IMR-90 (cell line): ENCODE measurements at regions not wholly inside any gene's neighbourhood (a gene's known extent, or its start where the extent isn't known, plus 50 kb on each side); places are given as distances from the start of the nearest gene placed in this dataset.

ENCODE experiments used
- ATAC-seq: fragments of 200-7000 bp; cut with Tn5 transposase; 2 replicates; pipeline ENCODE4 v1.9.1; 2020; ENCODE audit warnings: low read depth, mild to moderate bottlenecking, moderate library complexity
- BruUV-seq: library from RNA; stranded (reverse); fragments of 400-500 nt; replicated peaks from 2 replicates; lab custom pipeline; 2021; lab: Mats Ljungman, UMichigan
- CTCF ChIA-PET: fragments of 300-600 bp; formaldehyde crosslinking; extraction: SDS; loops from one replicate; lab custom pipeline; 2021; ENCODE audit warnings: antibody characterized with exemption; lab: Yijun Ruan, JAX
- POLR2A ChIA-PET: fragments of 300-600 bp; sonication (Branson Sonifier 250); formaldehyde crosslinking; loops from one replicate; lab custom pipeline; 2022; ENCODE audit warnings: antibody characterized with exemption; ENCODE audit not compliant: unreplicated experiment; lab: Charles Lee
- DNase-seq: peaks from one replicate; pipeline ENCODE4 v3.0.0; 2013
- H2AFZ ChIP-seq: replicated peaks from 2 replicates; pipeline ENCODE3; 2013; ENCODE audit warnings: low read length, mild to moderate bottlenecking; ENCODE audit not compliant: poor library complexity
- H2AK5ac ChIP-seq: 2 replicates; pipeline ENCODE4 v1.6.1; 2013; ENCODE audit warnings: low read depth, low read length, inconsistent platforms
- H2AK9ac ChIP-seq: replicated peaks from 2 replicates; pipeline ENCODE3; 2013; ENCODE audit warnings: mild to moderate bottlenecking, low read depth, low read length, moderate library complexity; ENCODE audit not compliant: poor library complexity
- H2BK120ac ChIP-seq: 2 replicates; pipeline ENCODE4 v1.6.1; 2013; ENCODE audit warnings: low read depth, low read length, inconsistent platforms
- H2BK15ac ChIP-seq: 3 replicates; pipeline ENCODE4 v1.6.1; 2013; ENCODE audit warnings: low read depth, low read length, inconsistent platforms
- H2BK20ac ChIP-seq: 2 replicates; pipeline ENCODE4 v1.6.1; 2013; ENCODE audit warnings: low read depth, mild to moderate bottlenecking, inconsistent platforms, low read length, moderate library complexity
- H2BK5ac ChIP-seq: 2 replicates; pipeline ENCODE4 v1.6.1; 2013; ENCODE audit warnings: mild to moderate bottlenecking, low read depth, low read length, inconsistent platforms; ENCODE audit not compliant: poor library complexity, severe bottlenecking
- H3K14ac ChIP-seq: replicated peaks from 2 replicates; pipeline ENCODE4 v1.6.1; 2013; ENCODE audit warnings: low read depth, low read length, inconsistent platforms
- H3K18ac ChIP-seq: 2 replicates; pipeline ENCODE4 v1.6.1; 2013; ENCODE audit warnings: low read depth, low read length, control low read depth
- H3K23ac ChIP-seq: 2 replicates; pipeline ENCODE4 v1.6.1; 2013; ENCODE audit warnings: low read depth, low read length, inconsistent platforms
- H3K27ac ChIP-seq: 2 replicates; pipeline ENCODE4 v1.5.1; 2013; ENCODE audit warnings: mild to moderate bottlenecking, control low read depth, low read length; ENCODE audit not compliant: insufficient read depth
- H3K27me3 ChIP-seq: 2 replicates; pipeline ENCODE4 v1.6.1; 2013; ENCODE audit warnings: low read length; ENCODE audit not compliant: control insufficient read depth, insufficient read depth
- H3K36me3 ChIP-seq: 2 replicates; pipeline ENCODE4 v1.6.1; 2013; ENCODE audit warnings: low read length, mixed read lengths; ENCODE audit not compliant: control insufficient read depth, insufficient read depth
- H3K4ac ChIP-seq: 2 replicates; pipeline ENCODE4 v1.6.1; 2013; ENCODE audit warnings: low read depth, low read length, inconsistent platforms
- H3K4me1 ChIP-seq: 2 replicates; pipeline ENCODE4 v1.6.1; 2013; ENCODE audit warnings: low read length, mixed read lengths; ENCODE audit not compliant: control insufficient read depth, insufficient read depth
- H3K4me2 ChIP-seq: 2 replicates; pipeline ENCODE4 v1.6.1; 2013; ENCODE audit warnings: low read depth, mild to moderate bottlenecking, control low read depth, low read length, moderate library complexity
- H3K4me3 ChIP-seq: 2 replicates; pipeline ENCODE4 v1.5.1; 2013; ENCODE audit warnings: low read depth, mild to moderate bottlenecking, control low read depth, low read length, moderate library complexity; ENCODE audit not compliant: insufficient read depth
- H3K56ac ChIP-seq: 2 replicates; pipeline ENCODE4 v1.6.1; 2013; ENCODE audit warnings: low read length, inconsistent platforms; ENCODE audit not compliant: insufficient read depth; ENCODE audit errors: extremely low read depth
- H3K79me1 ChIP-seq, 2 experiments: 2 replicates each; pipeline ENCODE4 v1.6.1; 2013; ENCODE audit warnings: low read length in 2 of 2, inconsistent platforms in 1 of 2, low read depth in 1 of 2
- H3K9ac ChIP-seq: 2 replicates; pipeline ENCODE4 v1.6.1; 2013; ENCODE audit warnings: low read depth, low read length, control low read depth
- H3K9me1 ChIP-seq: 2 replicates; pipeline ENCODE4 v1.6.1; 2013; ENCODE audit warnings: low read length, inconsistent platforms; ENCODE audit not compliant: insufficient read depth
- H3K9me3 ChIP-seq: 2 replicates; pipeline ENCODE4 v1.6.1; 2013; ENCODE audit warnings: low read length; ENCODE audit not compliant: control insufficient read depth, insufficient read depth
- H4K20me1 ChIP-seq: 2 replicates; pipeline ENCODE4 v1.6.1; 2013; ENCODE audit warnings: low read length, inconsistent platforms; ENCODE audit not compliant: insufficient read depth
- H4K5ac ChIP-seq: 2 replicates; pipeline ENCODE4 v1.6.1; 2013; ENCODE audit warnings: mild to moderate bottlenecking, low read depth, low read length, control low read depth
- H4K8ac ChIP-seq, 2 experiments: 2 replicates each; pipeline ENCODE4 v1.6.1; 2013; ENCODE audit warnings: low read depth in 2 of 2, low read length in 2 of 2, control low read depth in 1 of 2, inconsistent platforms in 1 of 2
- H4K91ac ChIP-seq: 2 replicates; pipeline ENCODE4 v1.6.1; 2013; ENCODE audit warnings: low read depth, low read length, inconsistent platforms; ENCODE audit not compliant: insufficient read depth
- CEBPB ChIP-seq: IDR thresholded peaks from 2 replicates; pipeline ENCODE4 v1.6.1; 2012; ENCODE audit warnings: low read depth, low read length, improper control_type of control experiment
- CHD1 ChIP-seq: IDR thresholded peaks from 2 replicates; pipeline ENCODE4 v1.6.1; 2012; ENCODE audit warnings: low read depth, low read length, improper control_type of control experiment
- POLR2A ChIP-seq: IDR thresholded peaks from 2 replicates; pipeline ENCODE4 v1.6.1; 2012; ENCODE audit warnings: mild to moderate bottlenecking, low read depth, low read length
- RCOR1 ChIP-seq: IDR thresholded peaks from 2 replicates; pipeline ENCODE4 v1.6.1; 2012; ENCODE audit warnings: mild to moderate bottlenecking, low read length, improper control_type of control experiment; ENCODE audit not compliant: insufficient replicate concordance
- WGBS, 2 experiments: methylation state at CpG; one replicate each; pipeline versions ENCODE4 v1.1.5 to v1.1.7; 2013; ENCODE audit warnings: missing lambda C conversion rate in 2 of 2; ENCODE audit not compliant: insufficient read length in 1 of 2; ENCODE audit errors: extremely low coverage in 2 of 2; 5-methylcytosine and 5-hydroxymethylcytosine counted together
- dilution Hi-C: fragments of 300-500 bp; cut with HindIII; formaldehyde crosslinking; loops from one replicate; pipeline ENCODE4 v1.14.3; 2018; ENCODE audit warnings: low sequenced_read_pairs; ENCODE audit not compliant: unreplicated experiment
- in situ Hi-C: fragments of 300-500 bp; cut with MboI; formaldehyde crosslinking; loops from 3 replicates; pipeline ENCODE4 v1.14.3; 2019; ENCODE audit warnings: low sequenced_read_pairs, inconsistent platforms, mixed read lengths
- intact Hi-C: fragments of 100-400 bp; cut with micrococcal nuclease; formaldehyde crosslinking; loops from 2 replicates; pipeline ENCODE4 v1.10.0; 2022

DNA sequence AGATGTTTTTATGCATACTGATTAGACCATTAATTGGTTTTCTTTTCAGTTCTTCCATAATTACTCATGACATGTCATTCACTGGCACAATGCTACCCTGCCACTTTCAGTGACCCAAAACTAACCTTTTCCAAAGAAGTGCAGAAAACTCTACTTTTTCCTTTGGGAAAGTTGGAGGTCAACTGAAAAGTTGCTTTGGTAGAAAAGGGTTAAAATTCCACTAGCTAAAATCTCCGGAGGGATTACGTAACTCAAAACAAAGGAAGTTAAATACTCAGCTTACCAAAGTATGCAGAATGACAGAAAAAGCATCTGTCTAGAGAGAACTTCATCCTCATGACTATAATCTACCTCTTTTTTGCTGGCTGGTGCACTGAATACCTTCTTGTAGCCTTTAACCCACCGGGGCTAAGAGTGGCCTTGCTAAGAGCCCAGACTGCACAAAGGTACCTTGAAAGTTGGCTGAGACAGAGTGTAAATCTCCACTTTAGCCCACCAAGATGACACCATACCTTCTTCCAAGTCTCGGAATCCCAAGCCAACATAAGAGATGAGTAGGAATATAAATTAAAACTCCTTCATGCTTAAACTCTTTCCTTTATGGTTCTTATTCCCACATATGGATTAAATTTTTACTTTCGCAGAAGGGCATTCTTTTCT is 1099.5 kb upstream of the INTU start:
- TF ChIP-seq POLR2A: no peak
- TF ChIP-seq CEBPB: peak; percentile 63
- no peak for TF ChIP-seq RCOR1
- TF ChIP-seq CHD1: no peak
- Histone ChIP-seq H3K27ac (no peak overlapping the region), H2BK20ac (no peak overlapping the region), H4K8ac (no peak overlapping the region), H2BK120ac (no peak overlapping the region), H3K9ac (no peak overlapping the region), H3K4ac (no peak overlapping the region), H2BK5ac (no peak overlapping the region), H2AFZ (no peak overlapping the region), H3K23ac (no peak overlapping the region), H3K18ac (no peak overlapping the region), H4K5ac (no peak overlapping the region), H2AK9ac (no peak overlapping the region), H3K4me1 (peaks cover 2% of the 10 kb centered on the region; the same call in 1 of the 2 replicates), H3K9me3 (no peaks in the 10 kb centered on the region), H3K4me3 (no peak overlapping the region), H3K79me1 (no peaks in the 10 kb centered on the region), H2BK15ac (no peak overlapping the region), H3K36me3 (no peaks in the 10 kb centered on the region), H4K20me1 (no peaks in the 10 kb centered on the region), H3K56ac (no peak overlapping the region), H3K27me3 (no peaks in the 10 kb centered on the region), H3K14ac (no peak overlapping the region), H3K4me2 (peak overlapping the region; percentile 9; the same call in 1 of the 2 replicates), H2AK5ac (no peak overlapping the region), H3K9me1 (no peaks in the 10 kb centered on the region), H4K91ac (no peak overlapping the region)
- DNase-seq (peak; percentile 12), ATAC-seq (peak; percentile 49)
- BruUV-seq: no TSS peak
- no CpG with 5 or more reads among the region's 5 CpGs for WGBS, 2 experiments
- dilution Hi-C loops: no loop called here
- ChIA-PET POLR2A (no interaction called here), CTCF (interaction anchor here (0.6 kb wide), 1 partner anchor 74 kb away, joined by 3 read pairs; no protein-coding TSS in a partner anchor)
- in situ Hi-C loops: no loop called here
- intact Hi-C loops: no loop called here
